ENCODE measurements at regions not wholly inside any gene's neighbourhood (a gene's known extent, or its start where the extent isn't known, plus 50 kb on each side); places are given as distances from the start of the nearest gene placed in this dataset.

DNA sequence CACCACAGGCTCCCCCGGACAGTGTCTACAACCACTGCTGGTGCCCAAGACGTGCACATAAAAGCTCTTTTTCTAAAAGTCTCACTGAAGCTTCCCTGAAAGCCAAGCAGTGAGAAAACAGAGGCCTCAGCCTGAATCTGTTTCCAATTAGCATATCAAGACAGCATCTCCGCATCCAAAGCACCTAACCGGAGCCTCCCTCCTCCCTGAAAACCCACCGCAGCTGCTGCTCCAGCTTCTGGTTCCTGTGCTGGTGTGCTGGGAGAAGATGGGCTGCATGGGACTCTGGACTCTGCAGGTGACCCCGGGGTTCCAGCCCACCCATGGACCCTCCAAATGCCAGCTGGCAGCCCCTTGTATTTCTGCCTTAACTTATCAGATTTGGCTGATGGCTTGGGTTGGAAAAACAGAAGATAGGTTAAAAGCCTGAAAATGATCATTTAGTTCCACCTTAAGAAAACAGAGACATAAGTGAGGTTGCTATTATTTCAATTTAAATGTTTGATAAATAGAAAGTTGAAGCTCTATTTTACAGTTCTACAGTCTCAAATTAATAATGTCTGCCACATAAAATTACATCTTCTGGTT lies 103.3 kb downstream of the TMEM18 start:
- no peak for TF ChIP-seq POLR2A (IDR thresholded peaks at IDR 0.05; ENCODE audit: low read depth, low read length)
- no peak for TF ChIP-seq TAF1 (IDR thresholded peaks at IDR 0.05; ENCODE audit: low read depth, low read length)

Measured in GM12891 (cell line).